SU-DHL-6 (cell line): ENCODE measurements at regions not wholly inside any gene's neighbourhood (a gene's known extent, or its start where the extent isn't known, plus 50 kb on each side); places are given as distances from the start of the nearest gene placed in this dataset.
"Not testable (repeated sequence)": the region's sequence is repeated elsewhere in the genome, so short reads cannot be mapped to it uniquely, and the experiment has no call there.

Experiments used
- CTCF ChIP-seq: fragments of 200-600 bp; sonication (generic); IDR thresholded peaks from one replicate; pipeline ENCODE4 v1.5.1; 2017; ENCODE audit warnings: antibody characterized with exemption, mild to moderate bottlenecking, low read length, moderate library complexity; ENCODE audit not compliant: insufficient read depth, poor library complexity, severe bottlenecking
- EZH2phosphoT487 ChIP-seq: fragments of 200-600 bp; sonication (generic), shearing (Covaris generic); conservative IDR thresholded peaks from 2 replicates; pipeline ENCODE4 v1.6.1; 2018; ENCODE audit warnings: mild to moderate bottlenecking, antibody characterized with exemption, low read length, moderate library complexity, mixed read lengths

GRCh38 chr4:9659678-9660077 is 121.8 kb upstream of the DRD5 start:
- TF ChIP-seq CTCF, EZH2phosphoT487: not testable (repeated sequence)
